ENCODE measurements at regions not wholly inside any gene's neighbourhood (a gene's known extent, or its start where the extent isn't known, plus 50 kb on each side); places are given as distances from the start of the nearest gene placed in this dataset. TPM values are rescaled to one million over a fixed set of nuclear protein-coding genes. Genes with fewer than 3 reads are reported as not detected.

Small RNA genes in the stretch of these regions (microRNA-seq; reads per million reads assigned to microRNA genes)
- gene MIR548AJ1 (ENCODE audit: borderline microRNAs expressed, borderline number of aligned reads, borderline replicate concordance): not detected

Measured in CD4-positive, alpha-beta memory T cell (primary cell).